Pons (tissue), 1 donor: ENCODE measurements at regions not wholly inside any gene's neighbourhood (a gene's known extent, or its start where the extent isn't known, plus 50 kb on each side); places are given as distances from the start of the nearest gene placed in this dataset.
"Not testable (repeated sequence)": the region's sequence is repeated elsewhere in the genome, so short reads cannot be mapped to it uniquely, and the experiment has no call there.

Experiments
- DNase-seq: peaks from one replicate; pipeline ENCODE4 v3.0.0-alpha.2; 2016; ENCODE audit warnings: low spot score

DNA sequence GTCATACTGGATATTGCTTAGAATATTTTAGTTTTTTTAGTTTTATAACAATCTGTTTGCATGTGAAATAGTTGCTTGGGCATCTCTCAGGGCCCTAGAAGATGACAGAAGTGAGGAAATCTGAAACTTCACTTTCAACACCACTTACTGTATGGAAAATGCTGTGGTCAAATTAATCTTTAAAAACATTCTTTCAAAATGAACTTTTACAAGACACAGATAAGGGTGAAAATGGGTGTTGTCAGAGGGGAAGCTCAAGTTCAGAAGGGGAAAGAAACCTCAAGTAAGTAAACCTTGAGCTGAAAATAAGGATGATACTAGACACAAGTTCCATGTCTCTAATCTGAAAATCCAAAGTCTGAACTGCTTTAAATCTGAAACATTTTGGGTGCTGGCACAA lies 1840.1 kb upstream of the RAG2 start:
- no peak for DNase-seq

- DNase-seq: no peak
Observed at GRCh38 chr11:38425578-38425977, 1827.5 kb upstream of the RAG2 start.

- no peak for DNase-seq
Observed at GRCh38 chr11:38423042-38423441, 1825.0 kb upstream of the RAG2 start.

- no peak for DNase-seq
Observed at GRCh38 chr11:38416141-38416540, 1818.1 kb upstream of the RAG2 start.

GRCh38 chr11:38411149-38411548 lies 1813.1 kb upstream of the RAG2 start:
- DNase-seq: no peak

DNA sequence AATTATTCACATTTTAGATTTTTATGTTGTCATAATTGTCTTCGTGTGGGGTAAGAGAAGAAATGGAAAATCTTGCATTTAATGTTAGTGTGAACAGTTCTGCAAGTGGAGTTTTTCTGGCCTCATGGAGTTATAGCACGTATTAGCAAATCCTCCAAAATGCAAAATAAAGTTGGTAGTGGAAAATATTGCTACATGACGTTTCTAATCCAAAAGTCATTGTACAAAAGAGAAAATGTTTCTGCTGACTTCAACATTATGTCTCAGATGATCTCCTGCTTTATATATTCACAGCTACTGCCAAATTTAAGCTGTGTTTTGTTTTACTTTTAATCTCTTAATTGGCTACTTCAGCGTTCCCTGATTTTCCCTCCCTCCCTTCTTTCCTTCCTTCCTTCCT lies 1804.0 kb upstream of the RAG2 start:
- no peak for DNase-seq

DNA sequence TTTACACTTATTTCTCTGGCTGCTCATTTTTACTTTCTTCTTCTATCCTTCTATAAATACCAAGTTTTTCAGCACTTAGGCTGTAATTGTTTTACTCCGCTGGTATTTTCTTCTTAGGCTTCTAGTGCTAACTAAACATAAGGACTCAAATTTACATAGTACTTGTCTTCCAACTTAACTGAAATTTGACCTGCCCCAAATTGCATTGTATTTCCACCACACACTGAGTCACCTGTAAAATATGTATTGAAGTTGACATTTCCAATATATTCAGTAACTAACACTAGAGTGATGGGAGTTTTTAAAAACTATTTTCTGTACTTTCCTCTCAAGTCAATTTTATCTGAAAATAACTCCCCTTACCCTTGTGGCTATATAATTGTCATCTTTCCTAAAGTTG lies 1794.1 kb upstream of the RAG2 start:
- DNase-seq: no peak

DNA sequence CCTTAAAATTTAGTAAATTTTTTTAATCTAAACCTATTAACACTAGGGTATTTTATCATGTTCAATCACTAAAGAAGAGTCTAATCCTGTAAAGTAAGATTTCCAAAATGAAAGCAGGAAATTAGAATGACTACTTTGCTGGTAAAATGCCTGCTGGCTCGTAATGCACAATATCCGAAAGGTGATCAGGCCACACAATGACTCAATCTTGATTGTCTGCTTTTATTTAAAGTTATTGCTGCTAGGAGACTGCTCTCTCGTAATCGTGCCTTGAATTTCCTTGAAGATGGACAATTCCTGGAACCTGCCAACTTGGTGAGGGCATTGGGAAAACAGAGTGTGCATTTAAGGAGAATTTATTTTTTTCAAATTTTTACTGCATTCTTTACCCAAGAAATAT lies 1786.5 kb upstream of the RAG2 start:
- DNase-seq: no peak

DNA sequence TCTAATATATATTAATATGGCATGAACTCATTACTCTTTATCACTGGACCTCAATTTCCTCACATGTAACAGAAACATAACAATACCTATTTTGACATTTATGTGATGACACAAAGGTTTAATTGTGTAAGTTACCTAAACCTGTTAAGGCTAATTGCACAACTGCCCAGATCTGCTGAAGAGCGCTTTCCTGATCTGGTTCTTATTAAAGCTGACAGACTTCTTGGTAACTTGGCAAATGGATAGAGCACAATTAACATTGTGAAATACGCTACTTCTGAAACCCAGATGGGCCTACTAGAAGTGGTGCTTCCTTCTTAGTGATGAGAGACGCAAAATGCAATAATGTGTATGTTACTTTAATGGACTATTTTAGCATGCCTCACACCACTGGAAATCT lies 1767.2 kb upstream of the RAG2 start:
- no peak for DNase-seq

- no peak for DNase-seq
Observed at GRCh38 chr11:38356255-38356654, 1758.2 kb upstream of the RAG2 start.

DNA sequence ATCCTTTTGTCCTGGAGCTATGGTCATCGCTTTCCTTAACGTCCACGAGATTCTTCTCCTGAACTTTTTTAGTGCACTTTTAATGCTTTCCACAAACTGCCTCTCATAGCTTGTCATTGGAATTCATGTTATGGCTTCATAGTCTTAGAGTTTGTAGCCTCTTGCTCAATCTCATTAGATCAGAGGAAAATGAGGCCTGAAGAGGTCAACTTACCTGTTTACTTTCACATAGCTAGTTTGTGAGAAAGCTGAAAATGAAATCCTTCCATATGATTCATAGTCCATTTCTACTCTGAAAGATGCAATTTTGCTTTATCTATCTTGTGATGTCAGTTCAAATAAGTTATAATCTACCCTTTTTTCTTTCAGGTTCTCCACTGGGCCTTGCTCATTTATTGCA lies 1747.2 kb upstream of the RAG2 start:
- no peak for DNase-seq

GRCh38 chr11:38341612-38342011 lies 1743.6 kb upstream of the RAG2 start:
- DNase-seq: not testable (repeated sequence)

- DNase-seq: no peak
Observed at GRCh38 chr11:38339835-38340440, 1741.9 kb upstream of the RAG2 start.

DNA sequence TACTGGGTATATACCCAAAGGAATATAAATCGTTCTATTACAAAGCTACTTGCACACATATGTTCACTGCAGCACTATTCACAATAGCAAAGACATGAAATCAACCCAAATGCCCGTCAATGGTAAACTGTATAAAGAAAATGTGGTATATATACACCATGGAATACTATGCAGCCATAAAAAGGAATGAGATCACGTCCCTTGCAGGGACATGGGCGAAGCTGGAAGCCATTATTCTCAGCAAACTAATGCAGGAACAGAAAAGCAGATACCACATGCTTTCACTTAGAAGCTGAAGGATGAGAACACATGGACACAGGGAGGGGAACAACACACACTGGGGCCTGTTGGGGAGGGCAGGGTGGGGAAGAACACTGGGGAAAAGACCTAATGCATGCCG lies 1740.0 kb upstream of the RAG2 start:
- DNase-seq: not testable (repeated sequence)

DNA sequence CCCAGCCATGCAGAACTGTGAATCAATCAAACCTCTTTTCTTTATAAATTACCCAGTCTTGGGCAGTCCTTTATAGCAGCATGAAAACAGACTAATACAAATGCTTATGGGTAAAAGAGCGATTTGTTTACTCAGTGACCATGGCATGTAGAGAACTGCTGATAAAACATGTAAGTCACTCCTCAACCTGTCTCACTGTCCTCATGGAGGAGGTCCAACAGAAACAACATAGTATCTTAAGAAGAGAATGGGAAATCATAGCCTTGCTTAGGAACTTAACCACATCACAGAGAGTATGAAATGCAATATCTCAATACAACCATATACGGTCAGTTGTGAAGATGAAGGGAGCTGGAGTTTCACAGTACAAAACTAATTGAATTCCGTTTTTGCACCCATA lies 1734.0 kb upstream of the RAG2 start:
- DNase-seq: no peak

DNA sequence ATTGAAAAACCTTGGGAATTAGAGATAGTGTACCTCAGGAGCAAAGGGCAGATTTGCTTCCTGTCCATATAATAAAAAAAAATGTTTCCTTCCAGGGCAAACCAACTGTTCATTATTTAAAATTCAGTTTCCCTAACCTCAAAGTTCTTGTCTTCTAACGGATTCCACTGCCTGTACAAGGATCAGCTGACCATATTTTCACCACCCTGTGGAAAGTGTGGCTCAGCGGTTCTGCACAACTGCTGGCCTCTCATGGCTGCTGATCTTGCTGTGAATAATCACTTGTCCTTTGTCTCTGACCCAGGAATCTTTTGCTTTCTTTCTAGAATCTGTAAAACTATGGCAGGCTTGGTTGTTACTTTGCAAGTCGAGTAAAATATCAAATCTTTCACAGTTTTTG lies 1732.5 kb upstream of the RAG2 start:
- DNase-seq: no peak

GRCh38 chr11:38323961-38324761 lies 1726.1 kb upstream of the RAG2 start:
- no peak for DNase-seq

- no peak for DNase-seq
Observed at GRCh38 chr11:38315151-38315550, 1717.1 kb upstream of the RAG2 start.

DNA sequence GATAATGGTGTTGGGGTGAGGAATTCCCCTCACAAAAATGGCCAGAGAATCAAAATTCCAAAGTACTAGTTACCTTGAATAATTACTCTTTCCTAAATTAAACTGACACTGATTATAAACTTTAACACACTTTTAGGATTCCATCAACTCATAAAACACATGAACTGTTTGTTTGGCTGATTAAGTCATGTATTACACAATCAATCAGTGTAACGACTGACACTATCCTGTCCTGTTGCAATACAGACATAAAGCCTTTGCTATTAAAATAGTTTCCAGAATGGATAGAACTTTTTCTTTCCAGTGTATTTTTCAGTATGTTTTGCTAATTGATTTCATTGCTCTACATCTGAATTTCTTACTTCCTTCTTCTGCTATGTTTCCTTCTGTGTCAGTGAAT lies 1709.4 kb upstream of the RAG2 start:
- no peak for DNase-seq

DNA sequence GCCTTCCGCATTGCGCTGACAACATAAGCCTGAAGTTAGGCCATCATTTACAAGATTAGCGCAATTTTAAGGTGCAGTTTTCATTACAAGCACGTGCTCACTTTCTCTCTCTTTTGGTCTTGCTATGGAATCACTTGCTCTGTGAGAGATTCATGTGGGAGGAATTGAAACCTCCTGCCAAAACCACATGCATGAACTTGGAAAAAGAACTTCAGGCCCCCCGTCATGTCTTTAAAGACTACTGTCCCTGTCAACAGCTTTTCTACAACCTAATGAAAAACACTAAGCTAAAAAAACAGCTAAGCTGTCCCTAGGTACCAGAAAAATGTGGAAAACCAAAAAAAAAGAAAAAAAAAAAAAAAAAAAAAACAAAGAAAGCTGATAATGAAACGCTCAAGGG lies 1707.6 kb upstream of the RAG2 start:
- DNase-seq: no peak

DNA sequence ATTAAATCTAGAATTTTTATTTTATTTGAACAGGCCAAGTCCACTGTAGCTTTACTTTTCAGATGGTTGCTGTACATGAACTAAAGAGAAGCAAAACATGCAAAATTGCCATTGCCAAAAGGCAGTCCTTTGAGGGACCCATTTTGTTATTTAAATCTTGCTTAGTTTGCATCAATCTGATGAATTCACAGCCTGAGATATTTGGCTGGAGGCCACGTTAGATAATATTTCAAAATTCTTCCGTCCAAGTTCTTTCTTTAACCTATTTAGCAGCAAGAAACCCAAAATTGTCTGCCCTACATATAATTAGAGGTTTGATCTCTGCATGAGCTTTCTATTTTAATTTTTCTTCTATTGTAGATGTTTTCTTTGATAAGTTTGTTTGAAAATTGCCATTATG lies 1706.9 kb upstream of the RAG2 start:
- DNase-seq: no peak

- no peak for DNase-seq
Observed at GRCh38 chr11:38302564-38302963, 1704.5 kb upstream of the RAG2 start.

- no peak for DNase-seq
Observed at GRCh38 chr11:38300570-38300969, 1702.5 kb upstream of the RAG2 start.

GRCh38 chr11:38296211-38296776 lies 1698.3 kb upstream of the RAG2 start:
- no peak for DNase-seq
